AG09309 (cell line): ENCODE measurements at regions not wholly inside any gene's neighbourhood (a gene's known extent, or its start where the extent isn't known, plus 50 kb on each side); places are given as distances from the start of the nearest gene placed in this dataset.
"Not testable (repeated sequence)": the region's sequence is repeated elsewhere in the genome, so short reads cannot be mapped to it uniquely, and the experiment has no call there.

ENCODE experiments used
- DNase-seq: peaks from one replicate; pipeline ENCODE4 v3.0.0-alpha.2; 2010; ENCODE audit warnings: low read depth
- H3K4me3 ChIP-seq: 2 replicates; pipeline ENCODE4 v1.5.1; 2011; ENCODE audit warnings: mild to moderate bottlenecking, low read depth, low read length, moderate library complexity; ENCODE audit not compliant: control insufficient read depth
- CTCF ChIP-seq: IDR thresholded peaks from 2 replicates; pipeline ENCODE4 v1.5.1; 2011; ENCODE audit warnings: mild to moderate bottlenecking, low read depth, low read length, inconsistent platforms; ENCODE audit not compliant: insufficient read depth, control insufficient read depth; ENCODE audit errors: missing control alignments

DNA sequence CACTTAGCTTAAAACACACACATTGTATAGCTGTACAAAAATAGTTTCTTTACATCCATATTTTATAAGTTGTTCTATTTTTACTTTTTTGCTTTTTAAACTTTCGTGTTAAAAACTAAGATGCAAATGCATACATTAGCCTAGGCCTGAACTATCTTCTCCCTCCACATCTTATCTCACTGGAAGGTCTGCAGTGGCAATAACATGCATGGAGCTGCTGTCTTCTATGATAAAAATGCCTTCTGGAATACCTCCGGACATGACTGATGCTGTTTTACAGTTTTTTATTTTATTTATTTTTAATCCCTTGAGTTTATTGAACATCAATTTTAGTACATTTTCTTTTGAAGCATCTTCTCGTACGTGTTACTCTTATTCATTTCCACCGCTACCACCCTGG, 112.3 kb upstream of the TSPAN8 start:
- TF ChIP-seq CTCF = no peak

GRCh38 chr12:71269281-71269598, 111.4 kb upstream of the TSPAN8 start:
- no peak overlapping the region for H3K4me3 ChIP-seq
- TF ChIP-seq CTCF = no peak
- no peak for DNase-seq

More for the DNA sequence above, 112.3 kb upstream of the TSPAN8 start:
- DNase-seq = no peak
- no peak overlapping the region for H3K4me3 ChIP-seq

GRCh38 chr12:71268598-71269280, 110.9 kb upstream of the TSPAN8 start:
- no peak overlapping the region for H3K4me3 ChIP-seq
- TF ChIP-seq CTCF = no peak
- no peak for DNase-seq

DNA sequence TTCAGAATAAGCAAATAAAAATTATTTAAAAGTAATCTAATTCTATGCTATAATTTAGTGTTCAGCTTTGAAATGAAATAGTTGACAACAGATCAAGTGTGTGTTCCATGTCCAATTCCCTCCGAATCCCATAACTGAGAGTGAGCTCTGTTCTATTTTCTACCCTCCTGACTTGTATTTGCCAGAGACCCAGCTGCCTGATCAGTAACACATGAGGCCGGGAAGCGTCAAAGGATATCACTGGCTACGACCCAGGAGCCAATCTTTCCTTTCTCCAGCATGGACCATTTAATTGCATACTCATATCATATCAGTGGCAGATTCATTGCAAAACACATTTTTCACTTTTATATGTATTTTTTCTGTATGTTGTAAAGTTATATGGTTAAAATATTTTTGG, 108.8 kb upstream of the TSPAN8 start:
- no peak for TF ChIP-seq CTCF

DNA sequence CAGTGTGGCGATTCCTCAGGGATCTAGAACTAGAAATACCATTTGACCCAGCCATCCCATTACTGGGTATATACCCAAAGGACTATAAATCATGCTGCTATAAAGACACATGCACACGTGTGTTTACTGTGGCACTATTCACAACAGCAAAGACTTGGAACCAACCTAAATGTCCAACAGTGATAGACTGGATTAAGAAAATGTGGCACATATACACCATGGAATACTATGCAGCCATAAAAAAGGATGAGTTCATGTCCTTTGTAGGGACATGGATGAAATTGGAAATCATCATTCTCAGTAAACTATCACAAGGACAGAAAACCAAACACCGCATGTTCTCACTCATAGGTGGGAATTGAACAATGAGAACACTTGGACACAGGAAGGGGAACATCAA, 107.9 kb upstream of the TSPAN8 start:
- H3K4me3 ChIP-seq, DNase-seq: not testable (repeated sequence)

More for the DNA sequence above, 108.8 kb upstream of the TSPAN8 start:
- DNase-seq = no peak
- H3K4me3 ChIP-seq = no peak overlapping the region

GRCh38 chr12:71262466-71262865, 104.7 kb upstream of the TSPAN8 start:
- DNase-seq = no peak
- TF ChIP-seq CTCF = no peak
- H3K4me3 ChIP-seq = no peak overlapping the region

DNA sequence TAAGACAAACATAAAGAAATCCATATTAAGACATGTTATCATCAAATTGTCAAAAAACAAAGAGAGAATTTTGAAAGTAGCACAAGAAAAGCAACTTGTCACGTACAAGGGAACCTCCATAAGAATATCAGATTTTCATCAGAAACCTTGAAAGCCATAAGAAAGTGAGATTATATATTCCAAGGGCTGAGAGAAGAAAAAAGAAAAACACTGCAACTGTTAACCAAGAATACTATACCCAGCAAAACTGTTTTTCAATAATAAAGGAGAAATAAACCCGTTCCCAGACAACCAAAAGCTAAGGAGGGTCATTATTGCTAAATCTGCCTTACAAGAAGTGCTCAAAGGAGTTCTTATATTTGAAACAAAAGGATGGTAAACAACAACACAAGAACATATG, 94.7 kb upstream of the TSPAN8 start:
- no peak for TF ChIP-seq CTCF
- no peak for DNase-seq
- no peak overlapping the region for H3K4me3 ChIP-seq

GRCh38 chr12:71250166-71250565, 92.4 kb upstream of the TSPAN8 start:
- no peak for DNase-seq
- H3K4me3 ChIP-seq = no peak overlapping the region
- TF ChIP-seq CTCF = no peak
